ENCODE measurements at regions not wholly inside any gene's neighbourhood (a gene's known extent, or its start where the extent isn't known, plus 50 kb on each side); places are given as distances from the start of the nearest gene placed in this dataset.

GRCh38 chr3:24714436-24714835, 219.8 kb upstream of the THRB start:
- ChIA-PET CTCF (no interaction called here), POLR2A (interaction anchor here (0.5 kb wide), 1 partner anchor 31 kb away, joined by 4 read pairs; no protein-coding TSS in a partner anchor)
- no peak overlapping the region for H3K27ac ChIP-seq (ENCODE audit: insufficient read depth in 1 of 2, low read depth in 1 of 2, low read length in 2 of 2, poor library complexity in 1 of 2, severe bottlenecking in 2 of 2)
- no peaks in the 10 kb centered on the region for H3K4me1 ChIP-seq (ENCODE audit: control extremely low read depth in 1 of 4, control insufficient read depth in 4 of 4, insufficient read depth in 4 of 4, low read length in 3 of 4)
- no peaks in the 10 kb centered on the region for H3K36me3 ChIP-seq (ENCODE audit: control insufficient read depth in 4 of 4, insufficient read depth in 4 of 4, low read length in 3 of 4)
- H3K4me3 ChIP-seq (ENCODE audit: control insufficient read depth in 1 of 7, extremely low read depth in 1 of 7, insufficient read depth in 4 of 7, low read depth in 2 of 7, low read length in 6 of 7), result no peak overlapping the region
- peaks cover 0 to 1% (median 0%) of the 10 kb centered on the region in 5 experiments for H3K9me3 ChIP-seq (ENCODE audit: control extremely low read depth in 1 of 5, control insufficient read depth in 4 of 5, insufficient read depth in 2 of 5, low read depth in 1 of 5, low read length in 4 of 5)
- no peaks in the 10 kb centered on the region for H3K27me3 ChIP-seq (replicated peaks in 2 of 5; ENCODE audit: control insufficient read depth in 4 of 5, insufficient read depth in 5 of 5, low read length in 4 of 5)
- DNase-seq, result no peak

- H3K4me3 ChIP-seq (ENCODE audit: control insufficient read depth in 1 of 7, extremely low read depth in 1 of 7, insufficient read depth in 4 of 7, low read depth in 2 of 7, low read length in 6 of 7), result no peak overlapping the region
- H3K4me1 ChIP-seq (ENCODE audit: control extremely low read depth in 1 of 4, control insufficient read depth in 4 of 4, insufficient read depth in 4 of 4, low read length in 3 of 4), result no peaks in the 10 kb centered on the region
- WGBS (ENCODE audit: insufficient coverage), result 100% methylated on average over 2 of the region's 5 CpGs
- H3K9me3 ChIP-seq (ENCODE audit: control extremely low read depth in 1 of 5, control insufficient read depth in 4 of 5, insufficient read depth in 2 of 5, low read depth in 1 of 5, low read length in 4 of 5), result peaks cover 0 to 1% (median 0%) of the 10 kb centered on the region in 5 experiments
- CTCF ChIA-PET, result no interaction called here
- no peaks in the 10 kb centered on the region for H3K27me3 ChIP-seq (replicated peaks in 2 of 5; ENCODE audit: control insufficient read depth in 4 of 5, insufficient read depth in 5 of 5, low read length in 4 of 5)
- H3K27ac ChIP-seq (ENCODE audit: insufficient read depth in 1 of 2, low read depth in 1 of 2, low read length in 2 of 2, poor library complexity in 1 of 2, severe bottlenecking in 2 of 2), result no peak overlapping the region
- no peaks in the 10 kb centered on the region for H3K36me3 ChIP-seq (ENCODE audit: control insufficient read depth in 4 of 4, insufficient read depth in 4 of 4, low read length in 3 of 4)
- DNase-seq, result no peak
- POLR2A ChIA-PET, result interaction anchor here (0.5 kb wide), 1 partner anchor 32 kb away, joined by 4 read pairs; no protein-coding TSS in a partner anchor
Measured at GRCh38 chr3:24715171-24715792, 220.6 kb upstream of the THRB start.

DNA sequence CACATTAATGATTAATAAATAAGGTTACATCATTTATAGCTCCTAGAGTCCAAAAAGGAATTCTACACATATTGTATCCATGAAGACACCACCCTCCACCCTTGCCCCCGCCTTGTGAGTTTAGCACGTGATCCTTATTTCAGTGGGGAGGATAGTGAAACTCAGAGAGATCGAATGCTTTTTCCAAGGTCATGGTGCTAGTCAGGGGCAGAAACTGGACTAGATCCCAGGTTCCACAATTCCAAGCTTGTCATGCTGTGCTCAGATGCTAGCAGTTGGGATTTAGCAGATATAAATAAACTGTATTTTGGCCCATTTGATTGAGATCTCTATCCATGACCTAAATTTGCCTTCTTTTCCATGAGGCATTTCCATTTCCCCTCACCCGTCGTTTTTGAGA, 227.4 kb upstream of the THRB start:
- H3K36me3 ChIP-seq (ENCODE audit: control insufficient read depth in 4 of 4, insufficient read depth in 4 of 4, low read length in 3 of 4), result no peaks in the 10 kb centered on the region
- no peaks in the 10 kb centered on the region for H3K4me1 ChIP-seq (ENCODE audit: control extremely low read depth in 1 of 4, control insufficient read depth in 4 of 4, insufficient read depth in 4 of 4, low read length in 3 of 4)
- DNase-seq, result no peak
- WGBS (ENCODE audit: insufficient coverage), result 96% methylated on average over 5 of the region's 5 CpGs
- H3K4me3 ChIP-seq (ENCODE audit: control insufficient read depth in 1 of 7, extremely low read depth in 1 of 7, insufficient read depth in 4 of 7, low read depth in 2 of 7, low read length in 6 of 7), result no peak overlapping the region
- no peak overlapping the region for H3K27ac ChIP-seq (ENCODE audit: insufficient read depth in 1 of 2, low read depth in 1 of 2, low read length in 2 of 2, poor library complexity in 1 of 2, severe bottlenecking in 2 of 2)
- ChIA-PET POLR2A (no interaction called here), CTCF (interaction anchor here (0.6 kb wide), 2 partner anchors 13 to 727 kb away, joined by 3 to 4 read pairs; no protein-coding TSS in a partner anchor)
- no peaks in the 10 kb centered on the region for H3K27me3 ChIP-seq (replicated peaks in 2 of 5; ENCODE audit: control insufficient read depth in 4 of 5, insufficient read depth in 5 of 5, low read length in 4 of 5)
- no peaks in the 10 kb centered on the region for H3K9me3 ChIP-seq (ENCODE audit: control extremely low read depth in 1 of 5, control insufficient read depth in 4 of 5, insufficient read depth in 2 of 5, low read depth in 1 of 5, low read length in 4 of 5)

- Histone ChIP-seq H3K27ac (ENCODE audit: insufficient read depth in 1 of 2, low read depth in 1 of 2, low read length in 2 of 2, poor library complexity in 1 of 2, severe bottlenecking in 2 of 2) (no peak overlapping the region), H3K27me3 (replicated peaks in 2 of 5; ENCODE audit: control insufficient read depth in 4 of 5, insufficient read depth in 5 of 5, low read length in 4 of 5) (no peaks in the 10 kb centered on the region), H3K9me3 (ENCODE audit: control extremely low read depth in 1 of 5, control insufficient read depth in 4 of 5, insufficient read depth in 2 of 5, low read depth in 1 of 5, low read length in 4 of 5) (no peaks in the 10 kb centered on the region), H3K4me1 (ENCODE audit: control extremely low read depth in 1 of 4, control insufficient read depth in 4 of 4, insufficient read depth in 4 of 4, low read length in 3 of 4) (no peaks in the 10 kb centered on the region), H3K4me3 (ENCODE audit: control insufficient read depth in 1 of 7, extremely low read depth in 1 of 7, insufficient read depth in 4 of 7, low read depth in 2 of 7, low read length in 6 of 7) (no peak overlapping the region), H3K36me3 (ENCODE audit: control insufficient read depth in 4 of 4, insufficient read depth in 4 of 4, low read length in 3 of 4) (no peaks in the 10 kb centered on the region)
- POLR2A ChIA-PET, result no interaction called here
- WGBS (ENCODE audit: insufficient coverage), result 95% methylated on average over 3 of the region's 3 CpGs
- CTCF ChIA-PET, result interaction anchor here (0.7 kb wide), 1 partner anchor 13 kb away, joined by 3 read pairs; no protein-coding TSS in a partner anchor
- DNase-seq, result no peak
Measured at GRCh38 chr3:24725514-24726255, 231.0 kb upstream of the THRB start.

- Histone ChIP-seq H3K27me3 (replicated peaks in 2 of 5; ENCODE audit: control insufficient read depth in 4 of 5, insufficient read depth in 5 of 5, low read length in 4 of 5) (no peaks in the 10 kb centered on the region), H3K36me3 (ENCODE audit: control insufficient read depth in 4 of 4, insufficient read depth in 4 of 4, low read length in 3 of 4) (no peaks in the 10 kb centered on the region), H3K4me3 (ENCODE audit: control insufficient read depth in 1 of 7, extremely low read depth in 1 of 7, insufficient read depth in 4 of 7, low read depth in 2 of 7, low read length in 6 of 7) (no peak overlapping the region), H3K9me3 (ENCODE audit: control extremely low read depth in 1 of 5, control insufficient read depth in 4 of 5, insufficient read depth in 2 of 5, low read depth in 1 of 5, low read length in 4 of 5) (no peaks in the 10 kb centered on the region), H3K27ac (ENCODE audit: insufficient read depth in 1 of 2, low read depth in 1 of 2, low read length in 2 of 2, poor library complexity in 1 of 2, severe bottlenecking in 2 of 2) (no peak overlapping the region), H3K4me1 (ENCODE audit: control extremely low read depth in 1 of 4, control insufficient read depth in 4 of 4, insufficient read depth in 4 of 4, low read length in 3 of 4) (no peaks in the 10 kb centered on the region)
- POLR2A ChIA-PET, result no interaction called here
- WGBS (ENCODE audit: insufficient coverage), result 100% methylated on average over 1 of the region's 2 CpGs
- no peak for DNase-seq
- CTCF ChIA-PET, result interaction anchor here (0.7 kb wide), 1 partner anchor 13 kb away, joined by 3 read pairs; no protein-coding TSS in a partner anchor
Measured at GRCh38 chr3:24726423-24726822, 231.8 kb upstream of the THRB start.

GRCh38 chr3:24730173-24730572, 235.5 kb upstream of the THRB start:
- Histone ChIP-seq H3K27me3 (replicated peaks in 2 of 5; ENCODE audit: control insufficient read depth in 4 of 5, insufficient read depth in 5 of 5, low read length in 4 of 5) (no peaks in the 10 kb centered on the region), H3K36me3 (ENCODE audit: control insufficient read depth in 4 of 4, insufficient read depth in 4 of 4, low read length in 3 of 4) (no peaks in the 10 kb centered on the region), H3K27ac (ENCODE audit: insufficient read depth in 1 of 2, low read depth in 1 of 2, low read length in 2 of 2, poor library complexity in 1 of 2, severe bottlenecking in 2 of 2) (no peak overlapping the region), H3K4me3 (ENCODE audit: control insufficient read depth in 1 of 7, extremely low read depth in 1 of 7, insufficient read depth in 4 of 7, low read depth in 2 of 7, low read length in 6 of 7) (no peak overlapping the region), H3K9me3 (ENCODE audit: control extremely low read depth in 1 of 5, control insufficient read depth in 4 of 5, insufficient read depth in 2 of 5, low read depth in 1 of 5, low read length in 4 of 5) (peaks cover 0 to 7% (median 0%) of the 10 kb centered on the region in 5 experiments), H3K4me1 (ENCODE audit: control extremely low read depth in 1 of 4, control insufficient read depth in 4 of 4, insufficient read depth in 4 of 4, low read length in 3 of 4) (no peaks in the 10 kb centered on the region)
- ChIA-PET POLR2A (no interaction called here), CTCF (interaction anchor here (1.0 kb wide), 1 partner anchor 11 kb away, joined by 4 read pairs; no protein-coding TSS in a partner anchor)
- WGBS (ENCODE audit: insufficient coverage), result no CpG with 5 or more reads among the region's 1 CpG
- no peak for DNase-seq

DNA sequence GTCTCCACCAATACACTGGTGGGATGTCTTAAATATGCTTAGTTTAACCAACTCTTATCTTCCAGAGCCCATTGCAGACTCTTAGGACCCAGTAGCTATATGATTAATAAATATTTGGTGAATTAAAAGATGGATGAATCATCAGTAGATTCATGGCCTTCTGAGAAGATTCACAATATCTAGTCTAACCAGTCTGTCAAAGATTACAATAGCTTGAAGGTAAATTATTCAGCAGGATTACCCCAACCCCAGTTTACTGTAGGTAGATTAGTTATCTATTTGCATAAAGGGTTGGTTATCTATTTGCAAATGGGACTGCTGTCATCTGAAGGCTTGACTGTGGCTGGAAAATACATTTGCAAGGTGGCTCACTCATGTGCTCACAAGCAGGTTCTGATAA, 239.4 kb upstream of the THRB start:
- Histone ChIP-seq H3K4me1 (ENCODE audit: control extremely low read depth in 1 of 4, control insufficient read depth in 4 of 4, insufficient read depth in 4 of 4, low read length in 3 of 4) (no peaks in the 10 kb centered on the region), H3K9me3 (ENCODE audit: control extremely low read depth in 1 of 5, control insufficient read depth in 4 of 5, insufficient read depth in 2 of 5, low read depth in 1 of 5, low read length in 4 of 5) (peaks cover 0 to 7% (median 0%) of the 10 kb centered on the region in 5 experiments), H3K36me3 (ENCODE audit: control insufficient read depth in 4 of 4, insufficient read depth in 4 of 4, low read length in 3 of 4) (no peaks in the 10 kb centered on the region), H3K27me3 (replicated peaks in 2 of 5; ENCODE audit: control insufficient read depth in 4 of 5, insufficient read depth in 5 of 5, low read length in 4 of 5) (no peaks in the 10 kb centered on the region), H3K4me3 (ENCODE audit: control insufficient read depth in 1 of 7, extremely low read depth in 1 of 7, insufficient read depth in 4 of 7, low read depth in 2 of 7, low read length in 6 of 7) (no peak overlapping the region), H3K27ac (ENCODE audit: insufficient read depth in 1 of 2, low read depth in 1 of 2, low read length in 2 of 2, poor library complexity in 1 of 2, severe bottlenecking in 2 of 2) (no peak overlapping the region)
- POLR2A ChIA-PET, result no interaction called here
- DNase-seq, result no peak
- CTCF ChIA-PET, result no interaction called here
